IMR-90 (cell line): ENCODE measurements at regions not wholly inside any gene's neighbourhood (a gene's known extent, or its start where the extent isn't known, plus 50 kb on each side); places are given as distances from the start of the nearest gene placed in this dataset.

Experiments used
- BHLHE40 ChIP-seq: fragments of 150-350 bp; IDR thresholded peaks from 2 replicates; pipeline ENCODE4 v1.6.1; 2016; ENCODE audit warnings: mild to moderate bottlenecking, low read depth, low read length
- POLR2A ChIP-seq: IDR thresholded peaks from 2 replicates; pipeline ENCODE4 v1.6.1; 2012; ENCODE audit warnings: mild to moderate bottlenecking, low read depth, low read length
- RAD21 ChIP-seq: IDR thresholded peaks from 2 replicates; pipeline ENCODE4 v1.6.1; 2012; ENCODE audit warnings: low read length, improper control_type of control experiment
- SMC3 ChIP-seq: fragments of 150-350 bp; IDR thresholded peaks from 2 replicates; pipeline ENCODE4 v1.6.1; 2016; ENCODE audit warnings: low read depth, mild to moderate bottlenecking, antibody characterized with exemption, low read length, moderate library complexity
- TF ChIP-seq, protein P1 (sequence below): conservative IDR thresholded peaks from 2 replicates; pipeline ENCODE4 v1.5.1; 2012; ENCODE audit warnings: mild to moderate bottlenecking, low read depth, low read length, improper control_type of control experiment
- TF ChIP-seq, protein P2 (sequence below): fragments of 150-350 bp; IDR thresholded peaks from 2 replicates; pipeline ENCODE4 v1.6.1; 2017; ENCODE audit warnings: mild to moderate bottlenecking, antibody characterized with exemption, low read length, low read depth

DNA sequence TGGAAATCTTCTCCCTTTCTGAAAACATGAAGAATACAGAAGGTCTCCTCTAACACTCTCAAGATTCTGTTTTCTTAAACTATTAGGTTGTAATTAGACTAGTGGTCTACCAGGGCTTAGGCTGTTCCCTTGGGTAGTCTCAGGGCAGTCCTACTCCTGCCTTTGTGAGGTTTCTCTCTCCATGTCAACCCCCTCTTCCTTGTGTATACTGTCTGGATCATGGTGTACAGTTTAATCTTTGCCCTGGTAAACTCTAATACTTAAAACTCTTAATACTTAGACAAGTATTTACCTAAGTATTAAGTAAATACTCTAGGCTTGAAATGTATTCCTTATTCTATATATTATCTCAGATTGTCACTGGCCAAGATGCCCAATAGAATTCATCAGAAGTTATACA lies 480.3 kb upstream of the TNP1 start:
- TF ChIP-seq, protein P1, sequence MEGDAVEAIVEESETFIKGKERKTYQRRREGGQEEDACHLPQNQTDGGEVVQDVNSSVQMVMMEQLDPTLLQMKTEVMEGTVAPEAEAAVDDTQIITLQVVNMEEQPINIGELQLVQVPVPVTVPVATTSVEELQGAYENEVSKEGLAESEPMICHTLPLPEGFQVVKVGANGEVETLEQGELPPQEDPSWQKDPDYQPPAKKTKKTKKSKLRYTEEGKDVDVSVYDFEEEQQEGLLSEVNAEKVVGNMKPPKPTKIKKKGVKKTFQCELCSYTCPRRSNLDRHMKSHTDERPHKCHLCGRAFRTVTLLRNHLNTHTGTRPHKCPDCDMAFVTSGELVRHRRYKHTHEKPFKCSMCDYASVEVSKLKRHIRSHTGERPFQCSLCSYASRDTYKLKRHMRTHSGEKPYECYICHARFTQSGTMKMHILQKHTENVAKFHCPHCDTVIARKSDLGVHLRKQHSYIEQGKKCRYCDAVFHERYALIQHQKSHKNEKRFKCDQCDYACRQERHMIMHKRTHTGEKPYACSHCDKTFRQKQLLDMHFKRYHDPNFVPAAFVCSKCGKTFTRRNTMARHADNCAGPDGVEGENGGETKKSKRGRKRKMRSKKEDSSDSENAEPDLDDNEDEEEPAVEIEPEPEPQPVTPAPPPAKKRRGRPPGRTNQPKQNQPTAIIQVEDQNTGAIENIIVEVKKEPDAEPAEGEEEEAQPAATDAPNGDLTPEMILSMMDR: no peak
- TF ChIP-seq, protein P2, sequence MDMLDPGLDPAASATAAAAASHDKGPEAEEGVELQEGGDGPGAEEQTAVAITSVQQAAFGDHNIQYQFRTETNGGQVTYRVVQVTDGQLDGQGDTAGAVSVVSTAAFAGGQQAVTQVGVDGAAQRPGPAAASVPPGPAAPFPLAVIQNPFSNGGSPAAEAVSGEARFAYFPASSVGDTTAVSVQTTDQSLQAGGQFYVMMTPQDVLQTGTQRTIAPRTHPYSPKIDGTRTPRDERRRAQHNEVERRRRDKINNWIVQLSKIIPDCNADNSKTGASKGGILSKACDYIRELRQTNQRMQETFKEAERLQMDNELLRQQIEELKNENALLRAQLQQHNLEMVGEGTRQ: no peak
- no peak for TF ChIP-seq BHLHE40
- TF ChIP-seq SMC3: no peak
- TF ChIP-seq POLR2A: no peak
- no peak for TF ChIP-seq RAD21
